Duodenal mucosa (tissue), 2 donors: ENCODE measurements at regions not wholly inside any gene's neighbourhood (a gene's known extent, or its start where the extent isn't known, plus 50 kb on each side); places are given as distances from the start of the nearest gene placed in this dataset.
"Not testable (repeated sequence)": the region's sequence is repeated elsewhere in the genome, so short reads cannot be mapped to it uniquely, and the experiment has no call there.

Source experiments
- H3K27ac ChIP-seq: one replicate; pipeline ENCODE4 v1.7.0; 2013; ENCODE audit warnings: low read depth, low read length
- H3K27me3 ChIP-seq, 2 donors: one replicate each; pipeline ENCODE4 v1.7.0; 2013; ENCODE audit warnings: low read length in 2 of 2, control low read depth in 1 of 2; ENCODE audit not compliant: insufficient read depth in 2 of 2, control insufficient read depth in 1 of 2
- H3K36me3 ChIP-seq, 2 donors: one replicate each; pipeline ENCODE4 v1.7.0; 2013; ENCODE audit warnings: low read length in 2 of 2, control low read depth in 1 of 2; ENCODE audit not compliant: insufficient read depth in 2 of 2, control insufficient read depth in 1 of 2
- H3K4me1 ChIP-seq, 2 donors: one replicate each; pipeline ENCODE4 v1.7.0; 2013; ENCODE audit warnings: low read length in 2 of 2, control low read depth in 1 of 2; ENCODE audit not compliant: insufficient read depth in 2 of 2, control insufficient read depth in 1 of 2
- H3K4me3 ChIP-seq, 2 donors: one replicate each; pipeline ENCODE4 v1.7.0; 2013; ENCODE audit warnings: low read length in 2 of 2, low read depth in 1 of 2
- H3K9ac ChIP-seq, 2 donors: one replicate each; pipeline ENCODE4 v1.7.0; 2013; ENCODE audit warnings: low read length in 2 of 2, low read depth in 1 of 2
- H3K9me3 ChIP-seq, 2 donors: one replicate each; pipeline ENCODE4 v1.7.0; 2013; ENCODE audit warnings: low read length in 2 of 2, control low read depth in 1 of 2; ENCODE audit not compliant: control insufficient read depth in 1 of 2

DNA sequence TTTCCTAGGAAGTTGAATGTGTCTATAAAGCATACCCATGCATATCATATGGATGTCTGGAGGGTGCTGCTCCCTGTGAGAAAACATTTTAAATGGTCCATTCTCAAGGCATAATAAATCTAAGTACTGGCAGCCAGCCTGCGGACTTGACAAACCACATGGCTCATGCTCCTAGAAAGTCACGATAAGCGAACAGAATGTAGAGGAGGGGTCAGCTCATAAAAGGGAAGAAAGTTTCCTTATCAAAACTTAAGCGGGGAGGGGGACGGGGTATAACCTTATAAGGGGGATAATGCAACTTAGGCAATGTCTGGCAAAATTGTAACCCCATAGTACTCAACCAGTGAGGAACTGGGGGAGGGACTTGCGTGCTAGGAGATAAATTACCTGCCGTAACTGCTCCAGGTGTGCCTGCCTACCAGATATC is 159.8 kb upstream of the LMCD1 start:
- H3K9ac ChIP-seq = no peak overlapping the region
- no peaks in the 10 kb centered on the region for H3K4me1 ChIP-seq
- no peak overlapping the region for H3K4me3 ChIP-seq

DNA sequence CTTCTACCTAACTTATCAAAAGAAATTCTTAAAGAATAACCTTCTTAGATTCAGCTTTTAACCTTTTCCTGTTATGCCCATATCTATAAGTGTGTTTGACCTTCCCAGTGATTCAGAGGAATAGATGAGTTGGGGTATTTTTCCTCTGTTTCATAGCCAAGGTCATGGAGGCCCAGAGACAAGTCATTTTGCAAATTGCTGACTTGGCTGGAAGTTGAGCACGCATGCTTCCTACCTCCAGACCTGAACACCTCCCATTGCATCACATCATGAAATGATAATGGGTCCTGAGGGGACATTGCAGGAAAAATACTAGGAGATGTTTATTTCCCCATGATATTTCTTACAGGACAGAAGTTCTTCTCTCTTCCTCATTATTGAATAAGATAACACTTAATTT is 158.6 kb upstream of the LMCD1 start:
- no peaks in the 10 kb centered on the region for H3K4me1 ChIP-seq
- peaks cover 3 to 6% of the 10 kb centered on the region in 2 donors for H3K9me3 ChIP-seq
- no peaks in the 10 kb centered on the region for H3K27me3 ChIP-seq
- no peak overlapping the region for H3K27ac ChIP-seq
- H3K4me3 ChIP-seq = no peak overlapping the region
- no peak overlapping the region for H3K9ac ChIP-seq
- no peaks in the 10 kb centered on the region for H3K36me3 ChIP-seq

More for the DNA sequence above, 159.8 kb upstream of the LMCD1 start:
- Histone ChIP-seq H3K27ac (no peak overlapping the region), H3K9me3 (peaks cover 3 to 6% of the 10 kb centered on the region in 2 donors), H3K27me3 (no peaks in the 10 kb centered on the region), H3K36me3 (no peaks in the 10 kb centered on the region)

DNA sequence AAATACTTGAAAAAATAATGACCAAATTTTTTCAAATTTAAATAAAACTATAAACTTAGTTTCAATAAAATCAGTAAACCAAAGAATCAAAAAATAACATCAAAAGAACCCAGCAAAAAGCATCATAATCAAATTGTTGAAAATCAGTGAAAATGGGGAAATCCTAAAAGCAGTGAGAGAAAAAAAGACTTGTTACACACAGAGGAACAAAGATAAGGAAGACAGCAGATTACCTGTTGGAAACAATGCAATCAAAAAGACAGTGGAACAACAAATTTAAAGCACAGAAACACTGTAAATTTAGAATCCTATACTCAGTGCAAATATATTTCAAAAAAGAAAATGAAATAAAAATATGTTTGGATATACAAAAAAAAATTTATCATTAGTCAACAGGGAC is 156.2 kb upstream of the LMCD1 start:
- no peaks in the 10 kb centered on the region for H3K4me1 ChIP-seq
- no peak overlapping the region for H3K9ac ChIP-seq
- H3K27ac ChIP-seq = no peak overlapping the region
- no peaks in the 10 kb centered on the region for H3K27me3 ChIP-seq
- peaks cover 3 to 6% of the 10 kb centered on the region in 2 donors for H3K9me3 ChIP-seq
- no peaks in the 10 kb centered on the region for H3K36me3 ChIP-seq
- no peak overlapping the region for H3K4me3 ChIP-seq

DNA sequence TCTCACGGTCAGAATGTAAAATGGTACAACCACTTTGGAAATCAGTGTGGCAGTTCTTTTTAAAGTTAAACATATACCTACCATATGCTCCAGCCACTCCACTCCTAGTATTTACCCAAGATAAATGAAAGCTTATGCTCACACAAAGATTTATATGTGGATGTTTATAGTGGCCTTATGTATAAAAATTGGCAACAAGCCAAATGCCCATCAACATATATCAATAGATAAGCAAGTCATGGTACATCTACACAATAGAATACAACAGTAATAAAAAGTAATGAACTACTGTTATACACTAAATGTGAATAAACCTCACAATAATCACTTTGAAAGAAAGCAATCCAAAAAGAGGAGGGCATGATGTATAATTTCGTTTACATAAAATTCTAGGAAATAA is 153.5 kb upstream of the LMCD1 start:
- Histone ChIP-seq H3K27ac (no peak overlapping the region), H3K4me1 (no peaks in the 10 kb centered on the region), H3K36me3 (no peaks in the 10 kb centered on the region), H3K27me3 (no peaks in the 10 kb centered on the region), H3K9ac (no peak overlapping the region), H3K9me3 (peaks cover 3 to 6% of the 10 kb centered on the region in 2 donors), H3K4me3 (no peak overlapping the region)

DNA sequence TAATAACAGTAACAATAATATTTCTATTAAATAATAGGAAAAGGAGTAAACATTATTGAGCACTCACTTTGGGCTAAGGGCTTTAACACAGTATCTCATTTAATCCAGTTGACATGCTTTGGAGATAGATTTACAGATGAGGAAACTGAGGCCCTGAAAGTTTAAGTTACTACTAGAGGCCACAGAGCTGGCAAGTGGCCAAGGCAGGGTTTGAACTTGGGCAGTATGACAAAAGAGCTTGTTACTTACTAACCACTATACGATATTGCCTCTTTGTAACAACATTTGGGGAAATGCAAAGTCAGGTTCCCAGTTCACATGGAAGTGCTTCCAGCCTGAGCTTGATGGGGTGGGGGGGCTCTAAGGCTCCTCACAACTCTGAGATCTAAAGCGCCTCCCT is 149.1 kb upstream of the LMCD1 start:
- no peak overlapping the region for H3K9ac ChIP-seq
- no peaks in the 10 kb centered on the region for H3K36me3 ChIP-seq
- no peaks in the 10 kb centered on the region for H3K27me3 ChIP-seq
- H3K4me1 ChIP-seq = no peaks in the 10 kb centered on the region
- H3K4me3 ChIP-seq = no peak overlapping the region
- H3K27ac ChIP-seq = no peak overlapping the region
- no peaks in the 10 kb centered on the region for H3K9me3 ChIP-seq

DNA sequence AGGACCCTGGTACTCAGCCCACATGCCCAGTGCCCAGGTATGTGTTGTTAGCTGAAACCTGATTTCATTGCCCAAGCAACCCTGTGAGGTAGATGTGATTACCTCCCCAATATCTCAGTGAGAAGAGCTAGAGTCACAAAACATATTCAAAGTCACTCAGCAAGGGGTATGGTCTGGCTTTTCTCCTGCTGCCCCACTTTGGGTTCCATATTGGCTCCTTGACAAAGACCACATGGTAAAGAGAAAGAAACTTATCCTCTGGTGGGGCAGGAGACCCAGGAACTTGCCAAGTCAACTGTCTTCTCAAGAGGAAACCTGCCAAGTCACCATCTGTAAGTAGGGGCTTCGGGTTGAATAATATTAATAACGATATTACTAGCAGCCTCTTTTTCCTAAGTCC is 148.3 kb upstream of the LMCD1 start:
- Histone ChIP-seq H3K9me3 (no peaks in the 10 kb centered on the region), H3K4me3 (no peak overlapping the region), H3K4me1 (no peaks in the 10 kb centered on the region), H3K27me3 (no peaks in the 10 kb centered on the region), H3K36me3 (no peaks in the 10 kb centered on the region), H3K27ac (no peak overlapping the region), H3K9ac (no peak overlapping the region)

DNA sequence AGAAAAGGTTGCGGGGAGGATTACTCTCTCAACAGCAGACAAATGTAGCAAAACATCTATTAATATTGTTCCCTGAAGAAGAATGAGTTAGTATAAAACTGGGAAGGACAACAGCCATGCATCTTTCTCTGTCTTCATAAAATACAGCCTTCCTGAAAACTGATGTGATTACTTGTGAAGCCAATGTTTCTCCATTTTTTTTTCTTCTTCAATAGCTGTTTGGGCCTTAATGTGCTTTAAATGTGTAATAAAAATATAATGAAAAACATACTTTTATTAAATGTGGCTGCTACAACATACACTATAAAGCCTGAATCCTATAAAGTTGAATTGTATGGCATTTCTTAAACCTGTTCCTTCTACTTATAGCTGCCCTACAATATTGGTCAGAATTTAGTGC is 146.3 kb upstream of the LMCD1 start:
- H3K4me3 ChIP-seq = no peak overlapping the region
- H3K4me1 ChIP-seq = no peaks in the 10 kb centered on the region

DNA sequence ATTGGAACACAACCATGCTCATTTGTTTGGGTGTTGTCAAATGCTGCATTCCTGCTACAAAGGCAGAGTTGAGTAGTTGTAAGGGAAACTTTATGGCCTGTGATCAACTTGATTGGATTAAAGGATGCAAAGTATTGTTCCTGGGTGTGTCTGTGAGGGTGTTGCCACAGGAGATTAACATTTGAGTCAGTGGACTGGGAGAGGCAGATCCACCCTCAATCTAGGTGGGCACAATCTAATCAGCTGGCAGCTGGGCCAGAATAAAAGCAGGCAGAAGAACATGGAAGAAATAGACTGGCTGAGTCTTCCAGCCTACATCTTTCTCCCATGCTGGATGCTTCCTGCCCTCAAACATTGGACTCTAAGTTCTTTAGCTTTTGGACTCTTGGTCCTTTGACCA is 145.6 kb upstream of the LMCD1 start:
- not testable (repeated sequence) for H3K9me3 ChIP-seq, H3K4me1 ChIP-seq, H3K9ac ChIP-seq, H3K36me3 ChIP-seq, H3K27me3 ChIP-seq, H3K4me3 ChIP-seq, H3K27ac ChIP-seq

More for the DNA sequence above, 146.3 kb upstream of the LMCD1 start:
- no peaks in the 10 kb centered on the region for H3K9me3 ChIP-seq
- H3K9ac ChIP-seq = no peak overlapping the region
- H3K27ac ChIP-seq = no peak overlapping the region
- H3K36me3 ChIP-seq = no peaks in the 10 kb centered on the region
- no peaks in the 10 kb centered on the region for H3K27me3 ChIP-seq

DNA sequence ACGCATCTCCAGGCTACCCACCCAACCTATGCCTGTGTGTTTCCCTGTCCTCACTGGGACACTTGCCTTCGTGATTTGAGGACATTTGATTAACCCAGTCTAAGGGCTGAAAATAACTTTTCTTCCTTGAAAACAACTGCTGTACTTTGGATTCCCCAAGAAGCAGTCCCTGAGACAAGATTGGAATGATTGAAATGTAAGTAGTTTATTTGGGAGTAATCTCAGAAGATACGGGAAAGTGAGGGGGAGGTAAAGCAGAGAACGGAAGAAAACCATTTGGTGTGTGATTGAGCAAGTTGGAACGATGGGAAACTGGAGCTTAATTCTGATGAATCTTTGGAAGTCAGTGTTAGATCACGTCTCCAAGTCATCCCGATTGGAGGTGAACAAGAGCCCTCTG is 143.8 kb upstream of the LMCD1 start:
- no peaks in the 10 kb centered on the region for H3K27me3 ChIP-seq
- no peaks in the 10 kb centered on the region for H3K36me3 ChIP-seq
- H3K4me3 ChIP-seq = no peak overlapping the region
- H3K4me1 ChIP-seq = no peaks in the 10 kb centered on the region
- H3K27ac ChIP-seq = no peak overlapping the region
- H3K9me3 ChIP-seq = no peaks in the 10 kb centered on the region
- H3K9ac ChIP-seq = no peak overlapping the region

DNA sequence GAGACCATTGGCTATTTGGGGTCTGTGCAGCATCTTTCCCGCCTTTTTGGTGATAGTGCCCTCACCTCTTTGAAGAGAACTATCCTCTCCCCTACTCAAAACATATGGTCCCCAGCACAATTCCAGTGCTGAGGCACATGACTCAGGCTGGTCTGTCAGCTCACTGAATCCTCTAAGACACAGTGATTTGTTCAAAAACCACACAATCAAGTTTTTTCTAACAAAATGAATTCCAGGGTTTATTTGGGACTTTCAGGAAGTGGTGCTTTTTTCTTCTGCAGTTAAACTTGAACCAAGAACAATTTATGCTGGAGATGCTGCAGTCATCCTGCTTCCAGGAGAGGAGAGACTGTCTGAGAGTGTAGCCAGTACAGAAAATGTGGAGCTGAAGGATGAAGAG is 142.5 kb upstream of the LMCD1 start:
- Histone ChIP-seq H3K27me3 (no peaks in the 10 kb centered on the region), H3K9ac (no peak overlapping the region), H3K27ac (no peak overlapping the region), H3K4me1 (no peaks in the 10 kb centered on the region), H3K36me3 (no peaks in the 10 kb centered on the region), H3K4me3 (no peak overlapping the region), H3K9me3 (no peaks in the 10 kb centered on the region)

DNA sequence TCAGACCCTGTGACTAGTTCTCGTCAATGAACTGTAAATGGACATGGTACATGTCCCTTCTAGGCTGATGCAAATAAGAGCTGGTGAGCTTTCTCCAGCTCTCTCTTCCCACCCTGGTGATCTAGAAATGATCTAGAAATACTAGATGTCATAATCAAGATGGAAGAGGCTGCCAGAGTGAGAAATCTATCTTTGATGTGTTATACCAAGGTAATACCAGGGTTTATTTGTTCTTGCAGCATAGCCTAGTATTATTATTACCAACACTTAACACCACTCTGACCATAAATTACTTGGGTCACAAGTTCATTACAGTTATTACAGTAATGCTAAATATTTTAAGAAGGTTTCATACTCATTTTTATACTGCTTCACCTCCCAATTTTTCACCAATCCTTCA is 138.4 kb upstream of the LMCD1 start:
- Histone ChIP-seq H3K4me3 (no peak overlapping the region), H3K27me3 (no peaks in the 10 kb centered on the region), H3K27ac (no peak overlapping the region), H3K36me3 (no peaks in the 10 kb centered on the region), H3K4me1 (no peaks in the 10 kb centered on the region), H3K9me3 (no peaks in the 10 kb centered on the region), H3K9ac (no peak overlapping the region)
